ENCODE measurements at regions not wholly inside any gene's neighbourhood (a gene's known extent, or its start where the extent isn't known, plus 50 kb on each side); places are given as distances from the start of the nearest gene placed in this dataset.

GRCh38 chr15:36364377-36364776, 215.0 kb upstream of the CDIN1 start:
- DNase-seq = no peak

- no peak for DNase-seq
Measured at GRCh38 chr15:36365963-36366362, 213.5 kb upstream of the CDIN1 start.

- no peak for DNase-seq
Measured at GRCh38 chr15:36370051-36370730, 209.2 kb upstream of the CDIN1 start.

GRCh38 chr15:36370731-36371112, 208.7 kb upstream of the CDIN1 start:
- peak; percentile 93 for DNase-seq

GRCh38 chr15:36371509-36371908, 207.9 kb upstream of the CDIN1 start:
- DNase-seq = peak; percentile 48

GRCh38 chr15:36372968-36373367, 206.5 kb upstream of the CDIN1 start:
- DNase-seq = no peak

GRCh38 chr15:36373550-36373949, 205.9 kb upstream of the CDIN1 start:
- no peak for DNase-seq

GRCh38 chr15:36389107-36389506, 190.3 kb upstream of the CDIN1 start:
- peak; percentile 27 for DNase-seq

- DNase-seq = no peak
Measured at GRCh38 chr15:36390491-36390890, 188.9 kb upstream of the CDIN1 start.

GRCh38 chr15:36392676-36393266, 186.7 kb upstream of the CDIN1 start:
- DNase-seq = no peak

- DNase-seq = no peak
Measured at GRCh38 chr15:36398212-36398611, 181.2 kb upstream of the CDIN1 start.

- DNase-seq = no peak
Measured at GRCh38 chr15:36399276-36399675, 180.2 kb upstream of the CDIN1 start.

- DNase-seq = no peak
Measured at GRCh38 chr15:36400936-36401585, 178.4 kb upstream of the CDIN1 start.

GRCh38 chr15:36401586-36401966, 177.8 kb upstream of the CDIN1 start:
- no peak for DNase-seq

- DNase-seq = no peak
Measured at GRCh38 chr15:36403351-36403750, 176.1 kb upstream of the CDIN1 start.

GRCh38 chr15:36406366-36406765, 173.1 kb upstream of the CDIN1 start:
- no peak for DNase-seq

GRCh38 chr15:36406911-36407310, 172.5 kb upstream of the CDIN1 start:
- DNase-seq = no peak

GRCh38 chr15:36407647-36408046, 171.8 kb upstream of the CDIN1 start:
- peak; percentile 85 for DNase-seq

- DNase-seq = no peak
Measured at GRCh38 chr15:36409819-36410218, 169.6 kb upstream of the CDIN1 start.

- no peak for DNase-seq
Measured at GRCh38 chr15:36414670-36415069, 164.8 kb upstream of the CDIN1 start.

GRCh38 chr15:36415643-36416042, 163.8 kb upstream of the CDIN1 start:
- DNase-seq = peak; percentile 78

- DNase-seq = no peak
Measured at GRCh38 chr15:36422631-36423030, 156.8 kb upstream of the CDIN1 start.

GRCh38 chr15:36426691-36427090, 152.7 kb upstream of the CDIN1 start:
- no peak for DNase-seq

All from fibroblast of skin of back (primary cell).